Type B pancreatic cell (in vitro differentiated cells): ENCODE measurements at regions not wholly inside any gene's neighbourhood (a gene's known extent, or its start where the extent isn't known, plus 50 kb on each side); places are given as distances from the start of the nearest gene placed in this dataset.

Experiments used
- DNase-seq: peaks from one replicate; pipeline ENCODE4 v3.0.0; 2021; ENCODE audit warnings: mixed read lengths; ENCODE audit not compliant: unreplicated experiment; ENCODE audit errors: extremely low spot score
- H3K27ac Mint-ChIP-seq: 2 replicates; pipeline ENCODE4 v1.8.0; 2021; ENCODE audit warnings: mild to moderate bottlenecking, mixed read lengths
- H3K27me3 Mint-ChIP-seq: 2 replicates; pipeline ENCODE4 v1.8.0; 2021; ENCODE audit warnings: mixed read lengths
- H3K36me3 Mint-ChIP-seq: 2 replicates; pipeline ENCODE4 v1.8.0; 2021; ENCODE audit warnings: mixed read lengths
- H3K4me1 Mint-ChIP-seq: one replicate; pipeline ENCODE4 v1.8.0; 2021; ENCODE audit warnings: mixed read lengths; ENCODE audit not compliant: unreplicated experiment
- H3K4me3 Mint-ChIP-seq: 2 replicates; pipeline ENCODE4 v1.8.0; 2021; ENCODE audit warnings: mild to moderate bottlenecking, mixed read lengths
- H3K9me3 Mint-ChIP-seq: 2 replicates; pipeline ENCODE4 v1.8.0; 2021; ENCODE audit warnings: mixed read lengths
- CTCF ChIP-seq: fragments of 200-600 bp; sonication (generic); conservative IDR thresholded peaks from 2 replicates; pipeline ENCODE4 v1.5.0; 2021; ENCODE audit warnings: antibody characterized with exemption, mild to moderate bottlenecking

GRCh38 chr18:42632801-42633200 is 482.7 kb downstream of the RIT2 start:
- Mint-ChIP-seq H3K36me3 (no peaks in the 10 kb centered on the region), H3K4me1 (peaks cover 23% of the 10 kb centered on the region), H3K27me3 (no peaks in the 10 kb centered on the region), H3K4me3 (no peak overlapping the region), H3K27ac (no peak overlapping the region), H3K9me3 (no peaks in the 10 kb centered on the region)
- no peak for DNase-seq
- TF ChIP-seq CTCF: no peak

- no peaks in the 10 kb centered on the region for H3K36me3 Mint-ChIP-seq
- H3K4me3 Mint-ChIP-seq: no peak overlapping the region
- no peak overlapping the region for H3K27ac Mint-ChIP-seq
- no peak for DNase-seq
- H3K27me3 Mint-ChIP-seq: no peaks in the 10 kb centered on the region
- peaks cover 23% of the 10 kb centered on the region for H3K4me1 Mint-ChIP-seq
- TF ChIP-seq CTCF: peak; percentile 35
- no peaks in the 10 kb centered on the region for H3K9me3 Mint-ChIP-seq
Observed at GRCh38 chr18:42635378-42636048, 480.0 kb downstream of the RIT2 start.

GRCh38 chr18:42636309-42636708 is 479.2 kb downstream of the RIT2 start:
- H3K36me3 Mint-ChIP-seq: no peaks in the 10 kb centered on the region
- no peak for TF ChIP-seq CTCF
- H3K4me3 Mint-ChIP-seq: no peak overlapping the region
- no peaks in the 10 kb centered on the region for H3K27me3 Mint-ChIP-seq
- peaks cover 23% of the 10 kb centered on the region for H3K4me1 Mint-ChIP-seq
- no peak for DNase-seq
- no peaks in the 10 kb centered on the region for H3K9me3 Mint-ChIP-seq
- no peak overlapping the region for H3K27ac Mint-ChIP-seq

GRCh38 chr18:42640160-42640559 is 475.3 kb downstream of the RIT2 start:
- peaks cover 4% of the 10 kb centered on the region for H3K27me3 Mint-ChIP-seq
- no peak for DNase-seq
- H3K27ac Mint-ChIP-seq: no peak overlapping the region
- H3K4me3 Mint-ChIP-seq: no peak overlapping the region
- no peaks in the 10 kb centered on the region for H3K36me3 Mint-ChIP-seq
- peaks cover 9% of the 10 kb centered on the region for H3K4me1 Mint-ChIP-seq
- no peak for TF ChIP-seq CTCF
- H3K9me3 Mint-ChIP-seq: peaks cover 4% of the 10 kb centered on the region

GRCh38 chr18:42641996-42642395 is 473.5 kb downstream of the RIT2 start:
- H3K27ac Mint-ChIP-seq: no peak overlapping the region

More at GRCh38 chr18:42641996-42642395, 473.5 kb downstream of the RIT2 start:
- DNase-seq: no peak
- Mint-ChIP-seq H3K9me3 (peaks cover 4% of the 10 kb centered on the region), H3K36me3 (no peaks in the 10 kb centered on the region), H3K4me1 (no peaks in the 10 kb centered on the region), H3K4me3 (no peak overlapping the region), H3K27me3 (peaks cover 4% of the 10 kb centered on the region)
- no peak for TF ChIP-seq CTCF
